Stimulated activated naive B cell treated with anti-CD40 and anti-IgM and Interleukin-4, amounts not matched to agents 10 μg/mL and 1 μg/mL and 100 μg/mL, for 72 hours (primary cell): ENCODE measurements at regions not wholly inside any gene's neighbourhood (a gene's known extent, or its start where the extent isn't known, plus 50 kb on each side); places are given as distances from the start of the nearest gene placed in this dataset.
"Not testable (repeated sequence)": the region's sequence is repeated elsewhere in the genome, so short reads cannot be mapped to it uniquely, and the experiment has no call there.

Experiments used
- ATAC-seq, 2 donors: fragments of 150-1000 bp; cut with Tn5 transposase; replicated peaks; 2 replicates each; pipeline ENCODE4 v1.10.0; 2021; ENCODE audit warnings: moderate library complexity in 1 of 2
- DNase-seq: peaks from one replicate; pipeline ENCODE4 v3.0.0; 2021
- H3K27ac Mint-ChIP-seq: one replicate; pipeline ENCODE4 v1.8.0; 2022; ENCODE audit warnings: mild to moderate bottlenecking, mixed read lengths
- H3K27me3 Mint-ChIP-seq, 2 donors: one replicate each; pipeline ENCODE4 v1.8.0; 2022; ENCODE audit warnings: mixed read lengths in 2 of 2
- H3K36me3 Mint-ChIP-seq, 2 donors: one replicate each; pipeline ENCODE4 v1.8.0; 2022; ENCODE audit warnings: mixed read lengths in 2 of 2, mild to moderate bottlenecking in 1 of 2
- H3K4me1 Mint-ChIP-seq, 2 donors: one replicate each; pipeline ENCODE4 v1.8.0; 2022; ENCODE audit warnings: mixed read lengths in 2 of 2, mild to moderate bottlenecking in 1 of 2
- H3K4me3 Mint-ChIP-seq, 2 donors: one replicate each; pipeline ENCODE4 v1.8.0; 2022; ENCODE audit warnings: mild to moderate bottlenecking in 2 of 2, mixed read lengths in 2 of 2, moderate library complexity in 1 of 2
- H3K9me3 Mint-ChIP-seq, 2 donors: one replicate each; pipeline ENCODE4 v1.8.0; 2022; ENCODE audit warnings: mixed read lengths in 2 of 2, mild to moderate bottlenecking in 1 of 2

DNA sequence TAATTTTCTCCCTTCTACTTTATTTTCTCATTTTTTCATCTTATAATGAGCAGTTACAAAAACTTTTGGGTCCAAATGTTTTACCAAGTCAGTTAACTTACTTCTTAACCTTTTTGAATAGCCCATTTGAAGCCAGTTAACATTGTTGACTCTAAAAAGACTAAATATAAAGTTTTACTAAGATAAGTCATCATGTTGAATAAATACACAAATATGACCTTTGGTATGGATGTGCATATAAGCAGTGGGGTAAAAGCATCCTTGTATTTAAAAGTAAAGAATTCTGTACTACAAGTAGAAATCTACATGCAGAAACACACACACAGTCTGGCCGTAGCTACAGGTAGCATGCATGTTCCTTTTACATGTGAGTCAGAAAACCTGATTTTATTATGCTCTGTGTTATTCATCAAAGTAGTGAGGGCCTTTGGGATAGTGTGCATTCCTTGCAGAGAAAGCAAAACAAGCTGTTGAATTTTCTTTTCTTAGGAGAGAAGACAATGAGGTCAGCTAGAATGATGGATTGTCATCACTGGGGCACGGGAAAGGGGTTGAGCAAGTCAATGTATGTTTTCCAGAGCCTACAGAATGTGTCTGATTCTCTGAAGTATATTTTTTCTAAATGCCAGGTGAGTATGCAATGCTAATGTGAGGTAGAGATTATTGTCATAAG is 533.2 kb upstream of the AGA start:
- Mint-ChIP-seq H3K27ac (no peak overlapping the region), H3K36me3 (no peaks in the 10 kb centered on the region), H3K9me3 (no peaks in the 10 kb centered on the region), H3K4me1 (no peaks in the 10 kb centered on the region), H3K4me3 (no peak overlapping the region), H3K27me3 (no peaks in the 10 kb centered on the region)
- DNase-seq (no peak), ATAC-seq (no peak)

DNA sequence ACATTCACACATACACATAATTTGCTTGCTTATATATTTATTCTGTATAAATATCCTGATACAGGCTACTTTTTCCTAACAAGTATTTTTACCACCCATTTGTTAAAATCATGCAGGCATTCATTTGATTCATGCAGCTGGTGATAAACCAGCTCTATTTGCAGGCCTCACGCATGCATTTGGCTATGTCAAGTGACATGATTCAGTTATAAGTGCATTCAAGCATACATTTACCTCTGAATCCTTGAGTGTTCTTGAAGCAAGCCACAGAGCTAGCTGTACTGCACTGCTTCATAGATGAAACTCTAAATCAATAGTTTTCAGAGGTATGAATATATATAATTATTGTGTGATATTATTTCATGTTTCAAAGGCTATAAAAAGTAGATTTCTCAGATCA is 544.0 kb upstream of the AGA start:
- ATAC-seq (no peak), DNase-seq (no peak)
- Mint-ChIP-seq H3K27ac (no peak overlapping the region), H3K27me3 (no peaks in the 10 kb centered on the region), H3K4me1 (no peaks in the 10 kb centered on the region), H3K36me3 (no peaks in the 10 kb centered on the region), H3K4me3 (no peak overlapping the region), H3K9me3 (peaks cover 0 to 2% of the 10 kb centered on the region in 2 donors)

DNA sequence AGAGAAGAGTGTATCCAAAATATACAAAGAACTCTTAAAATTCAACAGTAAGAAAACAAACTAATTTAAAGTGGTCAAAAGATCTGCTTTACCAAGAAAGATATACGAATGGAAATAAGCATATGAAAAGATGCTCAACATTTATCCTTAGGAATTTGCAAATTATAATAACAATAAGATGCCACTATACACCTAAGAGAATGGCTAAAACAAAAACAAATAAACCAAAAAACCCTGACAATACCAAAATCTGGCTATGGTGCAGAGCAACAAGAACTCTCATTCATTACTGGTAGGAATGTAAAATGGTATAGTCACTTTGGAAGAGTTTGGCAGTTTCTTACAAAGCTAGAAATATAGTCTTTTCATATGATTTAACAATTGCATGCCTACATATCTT is 545.7 kb upstream of the AGA start:
- H3K4me3 Mint-ChIP-seq, result no peak overlapping the region
- no peaks in the 10 kb centered on the region for H3K36me3 Mint-ChIP-seq
- ATAC-seq (no peak), DNase-seq (no peak)
- H3K27ac Mint-ChIP-seq, result no peak overlapping the region
- peaks cover 0 to 2% of the 10 kb centered on the region in 2 donors for H3K9me3 Mint-ChIP-seq
- H3K4me1 Mint-ChIP-seq, result no peaks in the 10 kb centered on the region
- no peaks in the 10 kb centered on the region for H3K27me3 Mint-ChIP-seq

DNA sequence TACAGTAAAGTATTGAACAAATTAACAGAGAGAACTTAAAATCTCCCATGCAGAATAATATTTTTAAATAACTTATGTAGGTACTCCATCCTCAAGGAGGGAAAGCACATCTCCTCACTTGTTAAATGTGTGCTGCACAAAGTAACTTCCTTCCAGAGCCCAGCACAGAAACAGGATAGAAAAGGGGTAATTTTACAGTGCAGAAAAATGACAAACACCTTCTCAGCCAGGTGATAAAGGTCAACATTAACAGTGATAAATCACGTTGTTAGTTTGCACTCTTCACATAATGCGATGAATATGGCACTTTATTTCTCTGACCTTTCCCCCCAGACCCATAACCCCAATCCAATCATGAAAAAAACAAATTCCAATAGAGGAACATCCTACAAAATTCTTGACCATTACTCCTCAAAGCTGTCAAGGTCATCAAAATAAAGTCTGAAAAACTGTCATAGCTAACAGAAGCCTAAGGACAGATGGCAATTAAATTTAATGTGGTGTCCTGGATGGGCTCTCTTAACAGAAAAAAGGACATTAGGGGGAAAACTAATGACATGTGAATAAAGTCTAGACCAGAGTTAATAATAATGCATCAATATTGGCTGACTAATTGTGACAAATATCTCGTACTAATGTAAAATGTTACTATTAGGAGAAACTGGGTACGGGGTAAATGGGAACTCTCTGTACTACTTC is 547.4 kb upstream of the AGA start:
- ATAC-seq, result no peak
- Mint-ChIP-seq H3K27me3 (no peaks in the 10 kb centered on the region), H3K36me3 (no peaks in the 10 kb centered on the region), H3K4me3 (no peak overlapping the region), H3K9me3 (peaks cover 0 to 2% of the 10 kb centered on the region in 2 donors), H3K4me1 (no peaks in the 10 kb centered on the region), H3K27ac (no peak overlapping the region)
- no peak for DNase-seq

DNA sequence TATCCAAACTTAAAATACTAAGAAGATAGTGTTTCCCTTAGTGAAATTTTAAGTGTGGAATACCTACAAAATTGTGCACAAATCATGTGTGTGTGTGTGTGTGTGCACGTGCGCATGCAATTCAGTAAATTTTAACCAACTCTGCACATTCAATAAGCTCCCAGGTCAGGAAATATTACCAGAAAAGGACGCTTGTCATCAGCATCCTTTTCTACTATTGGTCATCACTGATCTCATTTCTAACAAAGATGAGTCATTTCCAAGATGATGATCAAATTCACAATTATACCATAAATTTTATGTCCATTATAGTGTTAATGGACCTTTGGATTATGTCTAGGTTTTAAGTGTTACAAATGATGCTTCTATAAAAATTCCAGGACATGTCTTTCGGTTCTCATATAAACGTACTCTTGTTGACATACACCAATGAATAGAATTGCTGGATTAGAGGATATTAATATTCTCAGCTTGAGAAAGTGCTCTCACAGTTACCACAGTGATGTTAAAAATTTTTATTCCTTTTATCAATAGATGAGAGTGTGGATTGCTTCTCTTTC is 560.9 kb upstream of the AGA start:
- H3K9me3 Mint-ChIP-seq, result peaks cover 7 to 9% of the 10 kb centered on the region in 2 donors
- H3K4me1 Mint-ChIP-seq, result no peaks in the 10 kb centered on the region
- ATAC-seq (no peak), DNase-seq (no peak)
- H3K4me3 Mint-ChIP-seq, result no peak overlapping the region
- H3K27ac Mint-ChIP-seq, result no peak overlapping the region
- no peaks in the 10 kb centered on the region for H3K36me3 Mint-ChIP-seq
- H3K27me3 Mint-ChIP-seq, result no peaks in the 10 kb centered on the region

DNA sequence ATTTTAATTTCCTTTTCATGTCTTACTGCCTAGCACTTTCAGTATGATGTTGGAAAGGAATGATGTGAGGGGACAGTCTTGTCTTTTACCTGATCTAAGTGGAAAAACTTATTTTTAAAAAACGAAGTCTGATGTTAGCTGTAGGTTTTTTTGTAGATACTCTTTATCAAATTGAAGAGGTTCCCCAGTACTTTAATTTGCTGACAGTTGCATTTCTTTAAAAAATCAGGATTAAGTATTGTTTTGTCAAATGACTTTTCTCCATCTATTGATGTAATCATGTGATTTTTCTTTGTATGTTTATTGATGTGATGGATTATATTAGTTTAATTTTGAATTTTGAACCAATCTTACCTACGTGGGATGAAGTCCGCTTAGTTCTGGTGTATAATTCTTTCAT is 568.4 kb upstream of the AGA start:
- no peak for ATAC-seq
- Mint-ChIP-seq H3K27ac (no peak overlapping the region), H3K27me3 (no peaks in the 10 kb centered on the region), H3K36me3 (no peaks in the 10 kb centered on the region), H3K4me3 (no peak overlapping the region), H3K4me1 (no peaks in the 10 kb centered on the region), H3K9me3 (peaks cover 5 to 6% of the 10 kb centered on the region in 2 donors)
- DNase-seq, result no peak

DNA sequence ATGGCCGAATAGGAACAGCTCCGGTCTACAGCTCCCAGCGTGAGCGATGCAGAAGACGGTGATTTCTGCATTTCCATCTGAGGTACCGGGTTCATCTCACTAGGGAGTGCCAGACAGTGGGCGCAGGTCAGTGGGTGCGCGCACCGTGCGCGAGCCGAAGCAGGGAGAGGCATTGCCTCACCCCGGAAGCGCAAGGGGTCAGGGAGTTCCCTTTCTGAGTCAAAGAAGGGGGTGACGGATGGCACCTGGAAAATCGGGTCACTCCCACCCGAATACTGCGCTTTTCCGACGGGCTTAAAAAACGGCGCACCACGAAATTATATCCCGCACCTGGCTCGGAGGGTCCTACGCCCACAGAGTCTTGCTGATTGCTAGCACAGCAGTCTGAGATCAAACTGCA is 572.8 kb upstream of the AGA start:
- H3K4me1 Mint-ChIP-seq, H3K36me3 Mint-ChIP-seq, H3K27me3 Mint-ChIP-seq, H3K4me3 Mint-ChIP-seq, ATAC-seq, H3K27ac Mint-ChIP-seq, DNase-seq, H3K9me3 Mint-ChIP-seq: not testable (repeated sequence)

DNA sequence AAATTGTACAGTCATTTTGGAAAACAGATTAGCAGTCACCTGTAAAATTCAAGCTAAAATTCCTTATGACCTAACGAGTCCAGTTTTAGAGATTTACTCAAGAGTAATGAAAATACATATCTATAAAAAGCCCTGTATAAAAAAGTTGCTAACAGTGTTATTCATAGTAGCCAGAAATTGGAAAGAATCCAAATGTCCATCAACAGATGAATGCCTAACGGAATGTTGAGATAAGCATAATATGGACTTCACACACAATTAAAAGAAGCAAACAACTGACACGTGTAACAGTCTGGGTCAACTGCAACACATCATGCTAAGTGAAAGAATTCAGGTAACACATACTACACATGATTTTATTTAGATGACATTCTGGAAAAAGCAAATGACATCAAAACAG is 584.8 kb upstream of the AGA start:
- H3K4me3 Mint-ChIP-seq, result no peak overlapping the region
- H3K36me3 Mint-ChIP-seq, result no peaks in the 10 kb centered on the region
- DNase-seq, result no peak

DNA sequence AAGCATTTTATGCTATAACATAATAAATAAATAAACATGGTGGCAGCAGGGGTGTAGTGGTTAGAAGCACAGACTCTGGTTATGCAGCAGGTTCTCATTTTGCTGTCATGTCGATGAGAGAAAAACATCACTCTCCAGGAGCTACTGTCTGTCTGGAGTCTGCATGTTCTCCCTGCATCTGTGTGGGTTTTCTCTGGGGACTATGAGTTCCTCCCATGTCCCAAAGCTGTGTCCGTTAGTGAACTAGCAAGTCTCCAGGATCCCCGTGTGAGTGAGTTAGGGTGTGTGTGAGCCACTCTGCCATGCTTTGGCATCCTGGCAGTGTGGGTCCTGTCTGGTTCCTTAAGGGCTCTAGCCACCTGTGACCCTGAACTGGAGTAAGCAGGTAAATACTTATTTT is 585.6 kb upstream of the AGA start:
- no peaks in the 10 kb centered on the region for H3K36me3 Mint-ChIP-seq
- no peaks in the 10 kb centered on the region for H3K4me1 Mint-ChIP-seq
- DNase-seq, result no peak

More for the DNA sequence above, 584.8 kb upstream of the AGA start:
- peaks cover 0 to 1% of the 10 kb centered on the region in 2 donors for H3K9me3 Mint-ChIP-seq
- no peak for ATAC-seq
- H3K27ac Mint-ChIP-seq, result no peak overlapping the region
- no peaks in the 10 kb centered on the region for H3K27me3 Mint-ChIP-seq
- no peaks in the 10 kb centered on the region for H3K4me1 Mint-ChIP-seq

DNA sequence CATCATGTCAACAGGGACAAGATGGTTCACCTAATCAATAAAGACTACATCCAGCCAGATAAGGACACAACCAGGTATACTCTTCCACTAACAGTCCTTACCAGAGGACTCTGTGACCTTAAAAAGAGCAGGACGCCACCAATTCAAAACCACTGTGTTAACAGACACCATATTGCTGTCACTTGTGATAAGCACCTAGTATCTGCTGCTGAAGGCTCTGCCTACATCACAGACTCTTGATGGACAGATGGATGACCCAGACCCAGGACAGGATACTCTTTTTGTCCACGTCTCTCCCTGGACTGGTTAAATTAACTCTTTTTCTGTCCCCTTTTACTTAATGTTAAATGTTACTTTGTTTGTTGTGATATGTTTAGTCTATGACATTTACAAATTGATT is 586.2 kb upstream of the AGA start:
- Mint-ChIP-seq H3K27ac (no peak overlapping the region), H3K27me3 (no peaks in the 10 kb centered on the region), H3K4me3 (no peak overlapping the region), H3K9me3 (peaks cover 0 to 1% of the 10 kb centered on the region in 2 donors), H3K4me1 (no peaks in the 10 kb centered on the region), H3K36me3 (no peaks in the 10 kb centered on the region)
- DNase-seq (no peak), ATAC-seq (no peak)

More for the DNA sequence above, 585.6 kb upstream of the AGA start:
- no peak for ATAC-seq
- Mint-ChIP-seq H3K9me3 (peaks cover 0 to 1% of the 10 kb centered on the region in 2 donors), H3K4me3 (no peak overlapping the region), H3K27ac (no peak overlapping the region), H3K27me3 (no peaks in the 10 kb centered on the region)

DNA sequence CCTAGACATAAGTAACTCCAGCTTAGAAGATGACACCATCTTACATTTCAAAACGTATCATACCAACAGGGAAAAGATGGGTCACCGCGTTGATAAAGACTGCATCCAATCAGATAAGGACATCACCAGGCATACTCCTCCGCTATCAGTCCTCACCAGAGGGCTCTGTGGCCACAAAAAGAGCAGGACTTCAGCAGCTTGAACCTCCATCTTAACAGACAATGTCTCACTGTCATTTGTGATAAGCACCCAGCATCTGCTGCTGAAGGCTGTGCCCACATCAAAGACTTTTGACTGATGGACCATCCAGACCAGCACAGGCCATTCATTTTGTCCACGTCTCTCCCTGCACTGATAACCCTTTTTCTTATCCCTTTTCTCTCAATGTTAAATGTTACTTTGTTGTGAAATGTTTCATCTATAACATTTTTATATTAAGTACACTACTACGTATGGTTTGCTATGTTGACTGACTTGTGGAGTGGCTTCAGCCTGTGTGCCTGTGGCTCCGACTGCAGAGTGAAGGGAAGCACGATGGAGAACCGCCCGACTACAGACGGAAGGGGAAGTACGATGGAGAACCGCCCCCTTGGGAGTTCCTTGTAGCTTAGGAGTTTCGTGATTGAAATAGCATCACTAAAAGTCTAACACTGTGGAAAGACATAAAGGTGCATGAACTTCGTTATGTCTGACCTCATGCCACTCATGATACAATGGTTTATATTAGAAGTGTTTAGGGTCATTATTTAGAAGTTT is 595.4 kb upstream of the AGA start:
- H3K9me3 Mint-ChIP-seq, result peaks cover 3 to 6% of the 10 kb centered on the region in 2 donors
- DNase-seq, result no peak
- no peaks in the 10 kb centered on the region for H3K27me3 Mint-ChIP-seq
- no peaks in the 10 kb centered on the region for H3K36me3 Mint-ChIP-seq
- H3K4me3 Mint-ChIP-seq, result no peak overlapping the region
- no peaks in the 10 kb centered on the region for H3K4me1 Mint-ChIP-seq
- ATAC-seq, result no peak
- no peak overlapping the region for H3K27ac Mint-ChIP-seq

DNA sequence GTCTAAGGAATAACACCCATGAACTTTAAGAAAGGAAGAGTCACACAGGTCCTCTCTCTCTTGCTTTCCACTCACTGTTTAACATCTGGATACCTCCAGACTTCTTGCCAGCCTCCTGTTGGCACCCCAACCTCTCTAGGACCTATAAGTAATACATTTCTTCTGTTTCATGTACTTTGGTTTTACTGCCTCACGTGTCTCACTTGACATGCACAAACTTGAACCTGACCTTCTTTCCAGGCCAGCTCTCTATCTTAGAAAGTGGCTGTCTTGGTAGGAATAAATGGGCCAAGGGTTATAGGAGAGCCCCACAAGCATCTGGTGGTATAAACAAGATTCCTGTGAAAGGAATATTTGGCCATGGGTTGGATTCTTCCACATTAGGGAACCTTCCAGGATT is 614.8 kb upstream of the AGA start:
- no peaks in the 10 kb centered on the region for H3K4me1 Mint-ChIP-seq
- peaks cover 1 to 3% of the 10 kb centered on the region in 2 donors for H3K9me3 Mint-ChIP-seq
- H3K27ac Mint-ChIP-seq, result no peak overlapping the region
- H3K27me3 Mint-ChIP-seq, result no peaks in the 10 kb centered on the region
- DNase-seq (no peak), ATAC-seq (no peak)
- H3K4me3 Mint-ChIP-seq, result no peak overlapping the region
- no peaks in the 10 kb centered on the region for H3K36me3 Mint-ChIP-seq

DNA sequence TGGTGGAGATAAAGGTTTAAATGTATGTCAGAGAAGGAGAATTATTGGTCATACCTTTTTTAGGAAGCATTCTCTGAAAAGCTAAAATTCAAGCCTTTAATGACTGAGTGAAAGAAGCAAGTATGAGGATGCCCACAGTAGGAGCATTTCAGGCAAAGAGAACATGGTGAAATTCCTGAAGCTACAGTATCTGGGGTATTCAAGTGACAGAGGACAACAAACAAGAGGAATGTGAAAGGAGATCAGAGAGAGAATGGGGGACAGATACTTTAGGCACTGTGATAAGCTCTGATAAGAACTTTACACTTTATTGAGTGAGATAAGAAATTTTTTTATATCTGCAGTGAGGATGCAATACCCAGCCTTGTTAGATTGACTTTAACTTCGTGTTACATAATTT is 621.3 kb upstream of the AGA start:
- H3K4me3 Mint-ChIP-seq, result no peak overlapping the region
- H3K27ac Mint-ChIP-seq, result no peak overlapping the region
- DNase-seq, result no peak
- no peaks in the 10 kb centered on the region for H3K27me3 Mint-ChIP-seq
- no peak for ATAC-seq
- H3K36me3 Mint-ChIP-seq, result no peaks in the 10 kb centered on the region
- no peaks in the 10 kb centered on the region for H3K4me1 Mint-ChIP-seq
- no peaks in the 10 kb centered on the region for H3K9me3 Mint-ChIP-seq

DNA sequence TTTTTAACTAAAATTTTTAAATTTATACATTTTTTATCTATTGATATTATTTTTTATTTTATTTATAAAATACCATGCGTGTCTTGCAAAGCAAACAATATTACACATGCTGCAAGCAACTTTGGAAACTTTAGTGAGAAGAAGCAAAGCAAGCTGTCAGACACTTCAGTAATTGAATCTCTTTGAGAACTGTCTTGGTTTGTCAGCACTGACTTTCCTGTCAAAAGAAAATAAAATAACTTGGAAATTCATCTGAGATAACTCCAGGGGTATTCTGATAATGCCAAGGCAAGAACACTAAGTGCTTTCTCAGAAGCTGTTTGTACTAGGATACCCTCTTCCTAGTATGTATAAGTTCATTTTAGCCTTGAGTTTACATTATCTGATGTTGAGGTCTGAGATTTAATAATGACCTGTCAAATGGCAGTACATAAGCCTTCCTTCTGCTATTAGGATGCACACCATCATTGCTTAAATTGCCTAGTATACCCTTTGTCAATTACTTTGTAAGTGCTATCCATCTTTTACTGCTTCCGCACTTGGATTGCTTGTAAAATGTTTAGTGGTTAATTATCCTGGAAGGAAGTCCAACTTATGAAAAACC is 624.2 kb upstream of the AGA start:
- Mint-ChIP-seq H3K36me3 (no peaks in the 10 kb centered on the region), H3K4me3 (no peak overlapping the region), H3K27me3 (no peaks in the 10 kb centered on the region), H3K4me1 (no peaks in the 10 kb centered on the region), H3K27ac (no peak overlapping the region), H3K9me3 (no peaks in the 10 kb centered on the region)
- DNase-seq (no peak), ATAC-seq (no peak)
